ENCODE measurements at regions not wholly inside any gene's neighbourhood (a gene's known extent, or its start where the extent isn't known, plus 50 kb on each side); places are given as distances from the start of the nearest gene placed in this dataset.

- Histone ChIP-seq H3K9me3 (ENCODE audit: control insufficient read depth, insufficient read depth, low read length) (no peaks in the 10 kb centered on the region), H3K4me3 (ENCODE audit: low read depth, low read length) (no peak overlapping the region), H3K36me3 (ENCODE audit: control insufficient read depth, insufficient read depth, low read length) (no peaks in the 10 kb centered on the region), H3K27me3 (ENCODE audit: control insufficient read depth, insufficient read depth, low read length) (no peaks in the 10 kb centered on the region), H3K9ac (ENCODE audit: low read depth, low read length) (no peak overlapping the region), H3K4me1 (ENCODE audit: control insufficient read depth, insufficient read depth, low read length) (no peaks in the 10 kb centered on the region), H3K27ac (ENCODE audit: low read depth, low read length) (no peak overlapping the region)
These were observed 1460.4 kb upstream of the ZEB2 start for GRCh38 chr2:145980318-145980717.

- Histone ChIP-seq H3K4me3 (ENCODE audit: low read depth, low read length) (no peak overlapping the region), H3K27ac (ENCODE audit: low read depth, low read length) (no peak overlapping the region), H3K9ac (ENCODE audit: low read depth, low read length) (no peak overlapping the region), H3K4me1 (ENCODE audit: control insufficient read depth, insufficient read depth, low read length) (no peaks in the 10 kb centered on the region), H3K36me3 (ENCODE audit: control insufficient read depth, insufficient read depth, low read length) (no peaks in the 10 kb centered on the region), H3K9me3 (ENCODE audit: control insufficient read depth, insufficient read depth, low read length) (no peaks in the 10 kb centered on the region), H3K27me3 (ENCODE audit: control insufficient read depth, insufficient read depth, low read length) (no peaks in the 10 kb centered on the region)
These were observed 1455.5 kb upstream of the ZEB2 start for GRCh38 chr2:145975406-145975805.

- Histone ChIP-seq H3K9ac (ENCODE audit: low read depth, low read length) (no peak overlapping the region), H3K4me1 (ENCODE audit: control insufficient read depth, insufficient read depth, low read length) (no peaks in the 10 kb centered on the region), H3K36me3 (ENCODE audit: control insufficient read depth, insufficient read depth, low read length) (no peaks in the 10 kb centered on the region), H3K9me3 (ENCODE audit: control insufficient read depth, insufficient read depth, low read length) (peaks cover 33% of the 10 kb centered on the region), H3K27me3 (ENCODE audit: control insufficient read depth, insufficient read depth, low read length) (no peaks in the 10 kb centered on the region), H3K27ac (ENCODE audit: low read depth, low read length) (no peak overlapping the region), H3K4me3 (ENCODE audit: low read depth, low read length) (no peak overlapping the region)
These were observed 1441.9 kb upstream of the ZEB2 start for GRCh38 chr2:145961846-145962245.

- no peaks in the 10 kb centered on the region for H3K27me3 ChIP-seq (ENCODE audit: control insufficient read depth, insufficient read depth, low read length)
- peaks cover 33% of the 10 kb centered on the region for H3K9me3 ChIP-seq (ENCODE audit: control insufficient read depth, insufficient read depth, low read length)
- H3K9ac ChIP-seq (ENCODE audit: low read depth, low read length): no peak overlapping the region
- no peak overlapping the region; the same call in 1 of the 2 replicates for H3K4me3 ChIP-seq (ENCODE audit: low read depth, low read length)
- H3K36me3 ChIP-seq (ENCODE audit: control insufficient read depth, insufficient read depth, low read length): no peaks in the 10 kb centered on the region
- H3K4me1 ChIP-seq (ENCODE audit: control insufficient read depth, insufficient read depth, low read length): no peaks in the 10 kb centered on the region
- H3K27ac ChIP-seq (ENCODE audit: low read depth, low read length): no peak overlapping the region
These were observed 1440.7 kb upstream of the ZEB2 start for GRCh38 chr2:145960479-145961163.

- Histone ChIP-seq H3K9ac (ENCODE audit: low read depth, low read length) (no peak overlapping the region), H3K9me3 (ENCODE audit: control insufficient read depth, insufficient read depth, low read length) (peaks cover 34% of the 10 kb centered on the region), H3K27me3 (ENCODE audit: control insufficient read depth, insufficient read depth, low read length) (no peaks in the 10 kb centered on the region), H3K27ac (ENCODE audit: low read depth, low read length) (no peak overlapping the region), H3K4me1 (ENCODE audit: control insufficient read depth, insufficient read depth, low read length) (no peaks in the 10 kb centered on the region), H3K36me3 (ENCODE audit: control insufficient read depth, insufficient read depth, low read length) (no peaks in the 10 kb centered on the region), H3K4me3 (ENCODE audit: low read depth, low read length) (no peak overlapping the region)
These were observed 1438.7 kb upstream of the ZEB2 start for GRCh38 chr2:145958611-145959010.

GRCh38 chr2:145957929-145958328 lies 1438.0 kb upstream of the ZEB2 start:
- H3K9me3 ChIP-seq (ENCODE audit: control insufficient read depth, insufficient read depth, low read length): peaks cover 41% of the 10 kb centered on the region
- H3K36me3 ChIP-seq (ENCODE audit: control insufficient read depth, insufficient read depth, low read length): no peaks in the 10 kb centered on the region
- no peaks in the 10 kb centered on the region for H3K4me1 ChIP-seq (ENCODE audit: control insufficient read depth, insufficient read depth, low read length)
- no peak overlapping the region for H3K9ac ChIP-seq (ENCODE audit: low read depth, low read length)
- H3K4me3 ChIP-seq (ENCODE audit: low read depth, low read length): no peak overlapping the region
- H3K27me3 ChIP-seq (ENCODE audit: control insufficient read depth, insufficient read depth, low read length): no peaks in the 10 kb centered on the region
- no peak overlapping the region for H3K27ac ChIP-seq (ENCODE audit: low read depth, low read length)

- Histone ChIP-seq H3K36me3 (ENCODE audit: control insufficient read depth, insufficient read depth, low read length) (no peaks in the 10 kb centered on the region), H3K4me3 (ENCODE audit: low read depth, low read length) (no peak overlapping the region)
These were observed 1420.0 kb upstream of the ZEB2 start for GRCh38 chr2:145939949-145940348.

GRCh38 chr2:145935016-145935415 lies 1415.1 kb upstream of the ZEB2 start:
- Histone ChIP-seq H3K9ac (ENCODE audit: low read depth, low read length) (no peak overlapping the region), H3K9me3 (ENCODE audit: control insufficient read depth, insufficient read depth, low read length) (no peaks in the 10 kb centered on the region), H3K4me3 (ENCODE audit: low read depth, low read length) (no peak overlapping the region), H3K36me3 (ENCODE audit: control insufficient read depth, insufficient read depth, low read length) (no peaks in the 10 kb centered on the region), H3K4me1 (ENCODE audit: control insufficient read depth, insufficient read depth, low read length) (peaks cover 29% of the 10 kb centered on the region), H3K27me3 (ENCODE audit: control insufficient read depth, insufficient read depth, low read length) (no peaks in the 10 kb centered on the region), H3K27ac (ENCODE audit: low read depth, low read length) (peak overlapping the region; percentile 17)

More at GRCh38 chr2:145939949-145940348, 1420.0 kb upstream of the ZEB2 start:
- no peaks in the 10 kb centered on the region for H3K27me3 ChIP-seq (ENCODE audit: control insufficient read depth, insufficient read depth, low read length)
- H3K9ac ChIP-seq (ENCODE audit: low read depth, low read length): no peak overlapping the region
- no peak overlapping the region for H3K27ac ChIP-seq (ENCODE audit: low read depth, low read length)
- no peaks in the 10 kb centered on the region for H3K4me1 ChIP-seq (ENCODE audit: control insufficient read depth, insufficient read depth, low read length)
- H3K9me3 ChIP-seq (ENCODE audit: control insufficient read depth, insufficient read depth, low read length): no peaks in the 10 kb centered on the region

GRCh38 chr2:145931781-145932395 lies 1412.0 kb upstream of the ZEB2 start:
- Histone ChIP-seq H3K9me3 (ENCODE audit: control insufficient read depth, insufficient read depth, low read length) (no peaks in the 10 kb centered on the region), H3K27ac (ENCODE audit: low read depth, low read length) (peak overlapping the region; percentile 74), H3K4me1 (ENCODE audit: control insufficient read depth, insufficient read depth, low read length) (peaks cover 43% of the 10 kb centered on the region), H3K27me3 (ENCODE audit: control insufficient read depth, insufficient read depth, low read length) (no peaks in the 10 kb centered on the region), H3K4me3 (ENCODE audit: low read depth, low read length) (no peak overlapping the region), H3K36me3 (ENCODE audit: control insufficient read depth, insufficient read depth, low read length) (no peaks in the 10 kb centered on the region), H3K9ac (ENCODE audit: low read depth, low read length) (no peak overlapping the region)

DNA sequence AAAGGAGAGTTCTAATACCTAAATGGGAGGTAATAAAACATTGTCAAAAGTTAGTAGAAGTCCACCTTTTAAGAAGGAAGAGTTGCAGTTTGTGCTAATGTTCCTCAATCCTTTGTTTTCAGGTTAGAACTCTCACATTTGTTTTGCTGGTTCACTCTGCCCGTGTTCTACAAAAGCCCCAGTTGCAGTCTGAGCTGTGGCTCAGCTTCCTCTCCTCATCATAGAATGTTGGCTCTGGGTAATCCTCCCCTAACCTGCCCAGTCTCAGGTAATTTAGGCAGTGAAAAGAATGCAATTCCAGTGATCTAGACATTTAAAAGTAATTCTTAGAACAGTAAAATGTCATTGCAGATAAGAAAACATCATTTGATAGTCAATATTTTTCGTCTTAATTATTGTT lies 1410.4 kb upstream of the ZEB2 start:
- no peak overlapping the region for H3K9ac ChIP-seq (ENCODE audit: low read depth, low read length)
- H3K36me3 ChIP-seq (ENCODE audit: control insufficient read depth, insufficient read depth, low read length): no peaks in the 10 kb centered on the region
- no peaks in the 10 kb centered on the region for H3K9me3 ChIP-seq (ENCODE audit: control insufficient read depth, insufficient read depth, low read length)
- H3K4me1 ChIP-seq (ENCODE audit: control insufficient read depth, insufficient read depth, low read length): peaks cover 43% of the 10 kb centered on the region
- no peak overlapping the region for H3K4me3 ChIP-seq (ENCODE audit: low read depth, low read length)
- no peaks in the 10 kb centered on the region for H3K27me3 ChIP-seq (ENCODE audit: control insufficient read depth, insufficient read depth, low read length)
- H3K27ac ChIP-seq (ENCODE audit: low read depth, low read length): no peak overlapping the region

- no peaks in the 10 kb centered on the region for H3K27me3 ChIP-seq (ENCODE audit: control insufficient read depth, insufficient read depth, low read length)
- H3K27ac ChIP-seq (ENCODE audit: low read depth, low read length): no peak overlapping the region
- no peak overlapping the region for H3K4me3 ChIP-seq (ENCODE audit: low read depth, low read length)
- no peaks in the 10 kb centered on the region for H3K9me3 ChIP-seq (ENCODE audit: control insufficient read depth, insufficient read depth, low read length)
- H3K9ac ChIP-seq (ENCODE audit: low read depth, low read length): no peak overlapping the region
- no peaks in the 10 kb centered on the region for H3K36me3 ChIP-seq (ENCODE audit: control insufficient read depth, insufficient read depth, low read length)
- H3K4me1 ChIP-seq (ENCODE audit: control insufficient read depth, insufficient read depth, low read length): peaks cover 36% of the 10 kb centered on the region
These were observed 1407.4 kb upstream of the ZEB2 start for GRCh38 chr2:145927131-145927950.

Data from HUES48 (cell line).